Esophagus squamous epithelium (tissue), 5 donors: ENCODE measurements at regions not wholly inside any gene's neighbourhood (a gene's known extent, or its start where the extent isn't known, plus 50 kb on each side); places are given as distances from the start of the nearest gene placed in this dataset.

Source experiments
- DNase-seq: peaks from one replicate; lab custom pipeline; 2025; lab: John Stamatoyannopoulos, UW
- H3K27ac ChIP-seq, 4 donors: fragments of 200-600 bp; sonication (generic); one replicate each; pipeline ENCODE4 v1.5.1; 2016 to 2019; ENCODE audit warnings: mild to moderate bottlenecking in 1 of 4
- H3K27me3 ChIP-seq, 4 donors: fragments of 200-600 bp; sonication (generic); 1 replicate in 3 of 4; 2 replicates in 1 of 4; pipeline versions ENCODE4 v1.5.1 to v1.6.0; 2017 to 2021; ENCODE audit warnings: antibody characterized with exemption in 1 of 4
- H3K36me3 ChIP-seq, 3 donors: fragments of 200-600 bp; sonication (generic); one replicate each; pipeline ENCODE4 v1.5.1; 2016 to 2019
- H3K4me1 ChIP-seq, 3 donors: fragments of 200-600 bp; sonication (generic); one replicate each; pipeline ENCODE4 v1.5.1; 2017 to 2019
- H3K4me3 ChIP-seq, 4 donors: fragments of 200-600 bp; sonication (generic); 1 replicate in 3 of 4; 2 replicates in 1 of 4; pipeline ENCODE4 v1.5.1; 2016 to 2019; ENCODE audit warnings: mild to moderate bottlenecking in 2 of 4, moderate library complexity in 1 of 4
- H3K9me3 ChIP-seq, 3 donors: fragments of 200-600 bp; sonication (generic); one replicate each; pipeline ENCODE4 v1.5.1; 2016 to 2019
- POLR2A ChIP-seq, 4 donors: fragments of 450-650 bp; IDR thresholded peaks; one replicate each; pipeline ENCODE4 v1.6.1; 2017; ENCODE audit warnings: antibody characterized with exemption in 4 of 4, mild to moderate bottlenecking in 4 of 4, moderate library complexity in 3 of 4
- WGBS, 2 donors: methylation state at CpG; one replicate each; pipeline ENCODE4 v1.1.5; 2018; 5-methylcytosine and 5-hydroxymethylcytosine counted together
- intact Hi-C: fragments of 100-400 bp; cut with DNase I; formaldehyde crosslinking; loops from one replicate; pipeline ENCODE4 v1.15.0; 2022
- TF ChIP-seq, protein P1 (sequence below), 6 experiments: fragments of 450-650 bp in 4 of 6; fragments of 200-600 bp in 2 of 6; sonication (generic) in 2 of 6; IDR thresholded peaks; one replicate each; pipeline ENCODE4 v1.5.1; 2016 to 2019; ENCODE audit warnings: antibody characterized with exemption in 6 of 6, mild to moderate bottlenecking in 4 of 6, moderate library complexity in 4 of 6
- donor health status: DM: yes; HTN: yes; CAD: no.

DNA sequence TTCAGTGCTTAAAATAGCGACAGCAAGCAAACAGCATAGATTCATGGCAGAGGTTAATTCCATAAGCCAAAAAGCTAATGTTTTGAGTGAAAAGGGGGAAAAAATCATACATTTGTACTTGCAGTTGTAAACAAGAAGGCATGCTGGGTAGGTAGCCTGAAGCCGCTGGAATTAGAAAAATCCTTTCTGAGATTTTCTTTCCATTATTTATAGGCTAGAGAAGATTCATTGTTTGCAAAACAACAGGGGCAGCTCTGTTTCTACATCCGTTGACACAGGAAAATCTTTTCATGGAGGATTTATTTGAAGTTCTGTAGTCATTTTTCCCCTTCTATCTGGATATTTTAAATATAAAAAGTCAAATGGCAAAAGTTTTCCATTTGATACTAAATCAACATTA is 843.9 kb downstream of the QKI start:
- WGBS, 2 donors = 22 to 32% methylated on average over 3 of the region's 3 CpGs
- Histone ChIP-seq H3K36me3 (no peaks in the 10 kb centered on the region), H3K27ac (no peak overlapping the region), H3K4me3 (no peak overlapping the region), H3K9me3 (no peaks in the 10 kb centered on the region), H3K27me3 (no peaks in the 10 kb centered on the region), H3K4me1 (no peaks in the 10 kb centered on the region)
- DNase-seq = no peak
- TF ChIP-seq, protein P1, sequence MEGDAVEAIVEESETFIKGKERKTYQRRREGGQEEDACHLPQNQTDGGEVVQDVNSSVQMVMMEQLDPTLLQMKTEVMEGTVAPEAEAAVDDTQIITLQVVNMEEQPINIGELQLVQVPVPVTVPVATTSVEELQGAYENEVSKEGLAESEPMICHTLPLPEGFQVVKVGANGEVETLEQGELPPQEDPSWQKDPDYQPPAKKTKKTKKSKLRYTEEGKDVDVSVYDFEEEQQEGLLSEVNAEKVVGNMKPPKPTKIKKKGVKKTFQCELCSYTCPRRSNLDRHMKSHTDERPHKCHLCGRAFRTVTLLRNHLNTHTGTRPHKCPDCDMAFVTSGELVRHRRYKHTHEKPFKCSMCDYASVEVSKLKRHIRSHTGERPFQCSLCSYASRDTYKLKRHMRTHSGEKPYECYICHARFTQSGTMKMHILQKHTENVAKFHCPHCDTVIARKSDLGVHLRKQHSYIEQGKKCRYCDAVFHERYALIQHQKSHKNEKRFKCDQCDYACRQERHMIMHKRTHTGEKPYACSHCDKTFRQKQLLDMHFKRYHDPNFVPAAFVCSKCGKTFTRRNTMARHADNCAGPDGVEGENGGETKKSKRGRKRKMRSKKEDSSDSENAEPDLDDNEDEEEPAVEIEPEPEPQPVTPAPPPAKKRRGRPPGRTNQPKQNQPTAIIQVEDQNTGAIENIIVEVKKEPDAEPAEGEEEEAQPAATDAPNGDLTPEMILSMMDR (IDR thresholded peaks at IDR 0.05) = no peak
- TF ChIP-seq POLR2A (IDR thresholded peaks at IDR 0.05) = no peak
- intact Hi-C loops = no loop called here

DNA sequence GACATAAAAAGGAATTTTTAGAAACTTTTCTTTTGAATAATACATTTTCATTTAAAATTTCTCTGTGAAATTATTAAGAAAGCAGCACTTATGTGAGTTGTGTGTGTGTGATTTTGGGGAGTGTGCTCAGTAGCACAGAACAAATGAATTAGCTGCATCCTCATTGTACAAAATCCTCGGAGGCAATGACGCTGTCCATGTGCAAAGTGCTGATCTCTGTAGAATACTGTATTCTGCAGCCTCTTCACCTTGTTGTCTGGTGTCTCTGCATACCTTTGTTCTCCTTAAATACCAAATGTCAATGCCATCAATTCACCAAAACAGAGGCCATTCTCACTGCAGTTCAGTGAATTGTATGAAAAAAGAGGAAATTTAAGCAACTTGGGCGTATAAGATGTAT is 838.4 kb downstream of the QKI start:
- intact Hi-C loops = no loop called here
- no peaks in the 10 kb centered on the region for H3K4me1 ChIP-seq
- no peaks in the 10 kb centered on the region for H3K27me3 ChIP-seq
- no peak for DNase-seq
- no peaks in the 10 kb centered on the region for H3K9me3 ChIP-seq
- H3K36me3 ChIP-seq = no peaks in the 10 kb centered on the region
- H3K4me3 ChIP-seq = no peak overlapping the region
- WGBS, 2 donors = 61 to 70% methylated on average over 3 of the region's 3 CpGs
- no peak overlapping the region for H3K27ac ChIP-seq
- TF ChIP-seq, protein P1 (IDR thresholded peaks at IDR 0.05) = no peak
- TF ChIP-seq POLR2A (IDR thresholded peaks at IDR 0.05) = no peak

DNA sequence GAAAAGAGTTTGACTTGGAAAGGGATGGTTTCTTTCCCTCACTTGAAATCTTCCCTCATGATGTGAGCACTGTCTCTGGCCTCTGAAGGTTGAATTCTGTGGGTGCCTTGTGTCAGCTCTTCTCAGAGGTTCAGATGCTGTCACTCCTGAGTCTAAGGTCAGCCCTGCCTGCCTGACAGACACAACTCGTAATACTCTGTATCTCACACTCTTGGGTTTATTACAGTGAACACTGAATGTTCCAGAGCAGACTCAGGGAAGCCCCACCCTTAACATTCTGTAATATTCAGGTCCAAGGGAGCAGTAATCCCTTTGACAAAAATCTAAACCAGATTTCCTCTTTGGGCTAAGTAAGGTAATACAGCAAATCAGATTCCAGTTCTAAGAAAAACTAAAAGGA is 837.8 kb downstream of the QKI start:
- no peak for DNase-seq
- H3K27ac ChIP-seq = no peak overlapping the region
- no peak overlapping the region for H3K4me3 ChIP-seq
- no peaks in the 10 kb centered on the region for H3K36me3 ChIP-seq
- 38 to 45% methylated on average over 1 of the region's 1 CpG for WGBS, 2 donors
- no peaks in the 10 kb centered on the region for H3K9me3 ChIP-seq
- no peaks in the 10 kb centered on the region for H3K4me1 ChIP-seq
- TF ChIP-seq POLR2A (IDR thresholded peaks at IDR 0.05) = no peak
- TF ChIP-seq, protein P1 (IDR thresholded peaks at IDR 0.05) = no peak
- intact Hi-C loops = no loop called here
- H3K27me3 ChIP-seq = no peaks in the 10 kb centered on the region

DNA sequence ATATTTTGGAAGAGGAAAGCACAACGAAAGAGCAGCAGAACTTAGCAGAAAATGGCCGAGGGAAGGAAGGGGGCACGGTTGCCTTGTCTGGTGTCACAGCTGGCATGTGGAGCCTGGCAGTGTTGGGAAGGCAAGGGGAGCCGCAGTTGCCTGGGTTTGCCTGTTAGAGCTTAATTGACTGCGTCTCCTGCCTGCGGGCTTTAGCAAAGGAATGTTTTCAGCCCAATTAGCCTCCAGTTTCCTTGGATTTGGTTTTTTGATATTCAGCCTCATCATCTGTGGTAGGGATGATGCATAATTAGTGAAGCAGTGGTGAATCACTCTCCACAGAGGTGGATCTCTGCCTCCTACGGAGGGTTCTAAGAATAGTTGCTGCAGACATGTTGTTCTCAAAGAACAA is 832.6 kb downstream of the QKI start:
- 75 to 79% methylated on average over 7 of the region's 7 CpGs for WGBS, 2 donors
- Histone ChIP-seq H3K27ac (no peak overlapping the region), H3K27me3 (no peaks in the 10 kb centered on the region), H3K9me3 (no peaks in the 10 kb centered on the region), H3K4me1 (no peaks in the 10 kb centered on the region), H3K36me3 (no peaks in the 10 kb centered on the region), H3K4me3 (no peak overlapping the region)
- intact Hi-C loops = no loop called here
- no peak for TF ChIP-seq POLR2A (IDR thresholded peaks at IDR 0.05)
- TF ChIP-seq, protein P1 (IDR thresholded peaks at IDR 0.05) = no peak
- no peak for DNase-seq

DNA sequence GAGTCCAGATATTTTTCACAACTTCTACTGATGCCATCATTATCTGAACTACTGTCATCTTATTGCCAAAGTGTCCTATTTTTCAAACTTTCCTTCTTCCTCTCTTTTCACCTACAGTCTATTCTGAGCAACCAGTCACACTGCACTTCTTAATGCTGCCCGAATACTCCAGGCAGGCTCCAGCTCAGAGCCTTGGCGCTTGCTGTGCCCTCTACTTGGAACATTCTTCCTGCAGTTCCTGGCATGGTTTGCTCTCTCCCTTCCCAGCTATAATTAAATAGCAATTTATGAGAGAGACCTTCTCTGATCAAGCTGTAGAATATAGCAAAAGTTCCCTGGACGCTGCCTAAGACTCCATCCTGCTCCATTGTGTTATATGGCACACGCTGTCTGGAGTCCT is 831.6 kb downstream of the QKI start:
- 72 to 76% methylated on average over 4 of the region's 4 CpGs for WGBS, 2 donors
- intact Hi-C loops = no loop called here
- no peak for DNase-seq
- Histone ChIP-seq H3K9me3 (no peaks in the 10 kb centered on the region), H3K4me3 (no peak overlapping the region), H3K27ac (no peak overlapping the region), H3K36me3 (no peaks in the 10 kb centered on the region), H3K4me1 (no peaks in the 10 kb centered on the region), H3K27me3 (no peaks in the 10 kb centered on the region)
- TF ChIP-seq, protein P1 (IDR thresholded peaks at IDR 0.05) = no peak
- TF ChIP-seq POLR2A (IDR thresholded peaks at IDR 0.05) = no peak
